ENCODE measurements at regions not wholly inside any gene's neighbourhood (a gene's known extent, or its start where the extent isn't known, plus 50 kb on each side); places are given as distances from the start of the nearest gene placed in this dataset.

GRCh38 chr11:42595876-42596275, 715.9 kb upstream of the API5 start:
- TF ChIP-seq POLR2A (IDR thresholded peaks at IDR 0.05): no peak
- TF ChIP-seq CTCF (IDR thresholded peaks at IDR 0.05): no peak
- intact Hi-C loops (cut with DNase I): no loop called here
- H3K36me3 ChIP-seq: no peaks in the 10 kb centered on the region
- H3K9me3 ChIP-seq: no peaks in the 10 kb centered on the region
- H3K4me3 ChIP-seq: no peak overlapping the region
- no peak overlapping the region for H3K27ac ChIP-seq
- no peak for DNase-seq
- 13 to 22% methylated on average over 2 of the region's 2 CpGs for WGBS, 2 donors
- no peaks in the 10 kb centered on the region for H3K27me3 ChIP-seq
- H3K4me1 ChIP-seq: no peaks in the 10 kb centered on the region

GRCh38 chr11:42596576-42597145, 715.1 kb upstream of the API5 start:
- no peak overlapping the region for H3K27ac ChIP-seq
- H3K27me3 ChIP-seq: no peaks in the 10 kb centered on the region
- H3K4me3 ChIP-seq: no peak overlapping the region
- TF ChIP-seq CTCF (IDR thresholded peaks at IDR 0.05) (no peak), POLR2A (IDR thresholded peaks at IDR 0.05) (no peak)
- no peaks in the 10 kb centered on the region for H3K9me3 ChIP-seq
- intact Hi-C loops (cut with DNase I): no loop called here
- no peaks in the 10 kb centered on the region for H3K36me3 ChIP-seq
- H3K4me1 ChIP-seq: no peaks in the 10 kb centered on the region
- DNase-seq: no peak
- whole genome bisulfite sequencing, 2 donors: 57 to 65% methylated on average over 7 of the region's 7 CpGs

- DNase-seq: no peak
- no peaks in the 10 kb centered on the region for H3K36me3 ChIP-seq
- intact Hi-C loops (cut with DNase I): no loop called here
- no peak overlapping the region for H3K4me3 ChIP-seq
- no peaks in the 10 kb centered on the region for H3K4me1 ChIP-seq
- H3K27me3 ChIP-seq: no peaks in the 10 kb centered on the region
- WGBS, 2 donors: 60 to 64% methylated on average over 3 of the region's 3 CpGs
- H3K27ac ChIP-seq: no peak overlapping the region
- H3K9me3 ChIP-seq: no peaks in the 10 kb centered on the region
- no peak for TF ChIP-seq CTCF (IDR thresholded peaks at IDR 0.05)
Observed at GRCh38 chr11:42598341-42598740, 713.5 kb upstream of the API5 start.

GRCh38 chr11:42620796-42621195, 691.0 kb upstream of the API5 start:
- no peaks in the 10 kb centered on the region for H3K9me3 ChIP-seq
- TF ChIP-seq POLR2A (IDR thresholded peaks at IDR 0.05): no peak
- TF ChIP-seq CTCF (IDR thresholded peaks at IDR 0.05): no peak
- no peak for DNase-seq
- no peaks in the 10 kb centered on the region for H3K36me3 ChIP-seq
- H3K4me1 ChIP-seq: no peaks in the 10 kb centered on the region
- intact Hi-C loops (cut with DNase I): no loop called here
- 69 to 81% methylated on average over 2 of the region's 2 CpGs for WGBS, 2 donors
- no peak overlapping the region for H3K27ac ChIP-seq
- H3K4me3 ChIP-seq: no peak overlapping the region
- no peaks in the 10 kb centered on the region for H3K27me3 ChIP-seq

- Histone ChIP-seq H3K4me3 (no peak overlapping the region), H3K4me1 (no peaks in the 10 kb centered on the region), H3K9me3 (no peaks in the 10 kb centered on the region), H3K27me3 (no peaks in the 10 kb centered on the region), H3K27ac (no peak overlapping the region), H3K36me3 (no peaks in the 10 kb centered on the region)
- WGBS, 2 donors: 52 to 57% methylated on average over 6 to 9 of the region's 9 CpGs
- no peak for DNase-seq
- TF ChIP-seq POLR2A (IDR thresholded peaks at IDR 0.05): no peak
- TF ChIP-seq CTCF (IDR thresholded peaks at IDR 0.05): no peak
- intact Hi-C loops (cut with DNase I): no loop called here
Observed at GRCh38 chr11:42625757-42626665, 685.8 kb upstream of the API5 start.

All from esophagus squamous epithelium (tissue), 5 donors.